ENCODE measurements at regions not wholly inside any gene's neighbourhood (a gene's known extent, or its start where the extent isn't known, plus 50 kb on each side); places are given as distances from the start of the nearest gene placed in this dataset.
A peak's percentile ranks its signal among the peaks of the same experiment; 100 is the strongest.
"Not testable (repeated sequence)": the region's sequence is repeated elsewhere in the genome, so short reads cannot be mapped to it uniquely, and the experiment has no call there.

DNA sequence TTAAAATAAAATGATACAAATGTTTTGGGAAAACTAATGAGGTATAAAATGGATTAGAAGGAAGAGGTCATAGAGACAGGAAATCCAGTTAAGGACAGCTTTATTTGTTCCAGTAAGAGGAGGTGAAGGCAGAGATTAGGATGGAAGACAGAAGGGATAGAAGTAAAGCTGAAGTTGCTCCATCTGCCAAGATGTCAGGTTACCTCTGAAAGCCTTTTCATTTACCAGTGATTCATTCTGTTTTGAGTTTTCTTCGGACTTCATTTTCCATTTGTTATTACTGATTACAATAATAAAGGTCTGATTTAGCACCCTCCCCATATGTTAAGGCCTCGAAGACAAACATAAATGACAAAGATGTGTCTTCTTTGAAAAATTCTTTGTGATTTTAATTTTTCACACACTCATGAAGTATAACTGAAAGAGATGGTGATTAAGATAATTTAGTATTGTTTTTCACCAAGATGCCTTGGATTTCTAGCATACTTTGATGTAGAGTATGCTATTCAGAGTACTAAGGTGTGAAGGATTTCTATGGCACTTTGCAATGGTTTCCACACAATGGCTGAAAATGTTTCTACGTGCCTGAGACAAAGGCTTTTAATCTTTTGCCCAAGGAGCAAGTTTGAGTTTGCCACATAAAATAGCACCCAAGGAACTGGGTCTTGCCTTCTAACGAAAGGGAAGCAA, 75.4 kb upstream of the PLAAT1 start:
- no peak for TF ChIP-seq CTCF (conservative IDR thresholded peaks at IDR 0.05; ENCODE audit: low read depth, low read length)
- no peak overlapping the region for H3K4me3 ChIP-seq (ENCODE audit: low read length)
- no peak for DNase-seq (ENCODE audit: low read depth)

GRCh38 chr3:193168931-193169330, 72.1 kb upstream of the PLAAT1 start:
- no peak for DNase-seq (ENCODE audit: low read depth)
- H3K4me3 ChIP-seq (ENCODE audit: low read length): no peak overlapping the region
- TF ChIP-seq CTCF (conservative IDR thresholded peaks at IDR 0.05; ENCODE audit: low read depth, low read length): no peak

- no peak for DNase-seq (ENCODE audit: low read depth)
- TF ChIP-seq CTCF (conservative IDR thresholded peaks at IDR 0.05; ENCODE audit: low read depth, low read length): no peak
- no peak overlapping the region for H3K4me3 ChIP-seq (ENCODE audit: low read length)
These were observed 66.9 kb upstream of the PLAAT1 start for GRCh38 chr3:193174140-193174539.

DNA sequence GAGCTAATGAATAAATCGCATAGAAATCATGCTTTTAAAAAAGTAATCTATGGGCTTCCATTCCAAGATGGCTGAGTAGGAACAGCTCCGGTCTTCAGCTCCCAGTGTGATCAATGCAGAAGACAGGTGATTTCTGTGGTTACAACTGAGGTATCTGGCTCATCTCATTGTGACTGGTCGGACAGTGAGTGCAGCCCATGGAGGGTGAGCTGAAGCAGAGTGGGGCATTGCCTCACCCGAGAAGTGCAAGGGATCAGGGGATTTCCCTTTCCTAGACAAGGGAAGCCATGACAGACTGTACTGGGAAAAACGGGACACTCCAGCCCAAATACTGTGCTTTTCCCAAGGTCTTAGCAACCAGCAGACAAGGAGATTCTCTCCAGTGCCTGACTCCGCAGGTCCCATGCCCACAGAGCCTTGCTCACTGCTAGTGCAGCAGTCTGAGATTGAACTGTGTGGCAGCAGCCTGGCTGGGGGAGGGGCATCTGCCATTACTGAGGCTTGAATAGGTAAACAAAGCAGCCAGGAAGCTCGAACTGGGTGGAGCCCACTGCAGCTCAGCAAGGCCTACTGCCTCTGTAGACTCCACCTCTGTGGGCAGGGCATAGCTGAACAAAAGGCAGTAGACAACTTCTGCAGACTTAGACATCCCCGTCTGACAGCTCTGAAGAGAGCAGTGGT, 61.5 kb upstream of the PLAAT1 start:
- not testable (repeated sequence) for DNase-seq (ENCODE audit: low read depth); H3K4me3 ChIP-seq (ENCODE audit: low read length)

DNA sequence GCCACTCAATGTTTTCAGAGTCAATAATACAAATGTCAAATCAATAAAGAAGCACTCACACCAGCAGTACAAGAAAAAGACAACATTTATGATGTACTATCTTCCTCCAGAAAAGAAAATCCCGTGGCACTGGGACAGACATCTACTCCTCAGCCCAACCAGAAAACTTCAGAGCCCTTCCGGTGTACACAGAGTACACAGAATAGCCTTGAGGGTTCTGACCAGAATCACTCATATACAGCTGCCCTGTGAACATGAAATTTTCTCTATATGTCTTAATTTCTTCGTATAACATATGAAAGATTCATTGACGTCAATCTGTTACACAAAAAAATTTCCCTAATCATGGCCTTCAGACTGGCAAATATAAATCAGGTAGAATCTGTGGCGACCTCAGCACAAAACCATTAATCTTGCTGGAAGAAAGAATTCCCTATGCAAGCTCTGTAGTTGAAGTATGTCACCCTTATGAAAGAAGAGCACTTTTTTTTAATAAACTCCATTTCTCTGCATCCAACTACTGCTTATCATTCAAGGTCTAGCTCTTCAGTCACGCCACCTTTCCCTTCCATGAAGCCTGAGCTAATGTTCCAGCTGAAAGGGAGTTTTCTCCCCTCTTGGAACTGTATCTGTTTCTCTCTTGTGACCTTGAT, 53.8 kb upstream of the PLAAT1 start:
- DNase-seq (ENCODE audit: low read depth): no peak
- TF ChIP-seq CTCF (conservative IDR thresholded peaks at IDR 0.05; ENCODE audit: low read depth, low read length): no peak
- H3K4me3 ChIP-seq (ENCODE audit: low read length): no peak overlapping the region

DNA sequence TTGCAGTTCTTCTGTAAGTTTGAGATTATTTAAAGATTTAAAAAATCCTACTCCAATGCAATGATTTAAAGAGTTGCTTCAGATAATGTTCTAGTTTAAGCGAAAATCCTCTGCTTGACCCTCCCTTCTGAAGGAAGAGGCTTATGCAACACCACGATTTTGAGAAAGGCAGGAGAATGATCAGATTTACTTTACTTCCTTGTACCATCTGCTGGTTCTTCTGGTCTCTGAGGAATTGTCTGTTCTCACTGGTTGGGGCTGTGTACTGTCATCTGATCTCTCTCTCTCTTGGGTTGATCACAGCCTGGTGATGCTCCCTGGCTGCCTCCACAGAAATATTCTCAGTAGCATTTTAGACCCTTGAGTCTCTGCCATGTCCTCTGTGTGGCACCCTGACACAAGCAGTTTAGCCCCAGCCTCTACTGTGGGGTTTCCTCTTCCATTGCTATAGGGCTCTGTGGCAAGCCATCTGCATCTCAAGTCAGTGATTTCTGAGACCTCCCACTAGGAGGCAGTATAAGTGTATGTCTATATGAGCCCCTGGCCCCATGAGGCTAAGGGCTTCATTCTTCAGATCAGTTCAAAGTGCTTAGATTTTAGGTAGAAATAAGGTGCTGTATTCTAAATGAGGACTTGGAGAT, 50.8 kb upstream of the PLAAT1 start:
- peak; percentile 70 for TF ChIP-seq CTCF (conservative IDR thresholded peaks at IDR 0.05; ENCODE audit: low read depth, low read length)
- H3K4me3 ChIP-seq (ENCODE audit: low read length): no peak overlapping the region
- peak; percentile 9 for DNase-seq (ENCODE audit: low read depth)
